ENCODE measurements at regions not wholly inside any gene's neighbourhood (a gene's known extent, or its start where the extent isn't known, plus 50 kb on each side); places are given as distances from the start of the nearest gene placed in this dataset.

DNA sequence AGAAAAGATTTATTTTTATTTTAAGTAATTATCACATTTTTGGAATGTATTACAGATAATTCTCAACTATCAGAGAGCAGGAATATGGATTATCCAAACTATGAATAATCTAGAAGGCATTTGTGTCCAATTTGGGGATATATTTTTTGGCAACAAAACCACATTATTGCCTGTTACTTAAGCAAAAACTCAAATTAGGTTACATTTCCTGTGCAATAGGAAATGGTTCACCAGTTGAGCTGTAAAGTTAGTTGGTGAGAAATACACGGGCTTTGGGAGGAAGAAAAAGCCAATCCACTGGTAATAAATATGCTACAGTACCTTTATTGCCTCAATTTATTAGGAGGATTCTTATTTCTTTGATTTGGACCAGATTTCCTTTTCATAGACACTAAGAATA is 1075.2 kb downstream of the PCDH9 start:
- TF ChIP-seq, protein P1, sequence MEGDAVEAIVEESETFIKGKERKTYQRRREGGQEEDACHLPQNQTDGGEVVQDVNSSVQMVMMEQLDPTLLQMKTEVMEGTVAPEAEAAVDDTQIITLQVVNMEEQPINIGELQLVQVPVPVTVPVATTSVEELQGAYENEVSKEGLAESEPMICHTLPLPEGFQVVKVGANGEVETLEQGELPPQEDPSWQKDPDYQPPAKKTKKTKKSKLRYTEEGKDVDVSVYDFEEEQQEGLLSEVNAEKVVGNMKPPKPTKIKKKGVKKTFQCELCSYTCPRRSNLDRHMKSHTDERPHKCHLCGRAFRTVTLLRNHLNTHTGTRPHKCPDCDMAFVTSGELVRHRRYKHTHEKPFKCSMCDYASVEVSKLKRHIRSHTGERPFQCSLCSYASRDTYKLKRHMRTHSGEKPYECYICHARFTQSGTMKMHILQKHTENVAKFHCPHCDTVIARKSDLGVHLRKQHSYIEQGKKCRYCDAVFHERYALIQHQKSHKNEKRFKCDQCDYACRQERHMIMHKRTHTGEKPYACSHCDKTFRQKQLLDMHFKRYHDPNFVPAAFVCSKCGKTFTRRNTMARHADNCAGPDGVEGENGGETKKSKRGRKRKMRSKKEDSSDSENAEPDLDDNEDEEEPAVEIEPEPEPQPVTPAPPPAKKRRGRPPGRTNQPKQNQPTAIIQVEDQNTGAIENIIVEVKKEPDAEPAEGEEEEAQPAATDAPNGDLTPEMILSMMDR (IDR thresholded peaks at IDR 0.05) = no peak
- TF ChIP-seq POLR2A (IDR thresholded peaks at IDR 0.05) (no peak), EP300 (IDR thresholded peaks at IDR 0.05) (no peak)

Measured in ovary (tissue), 3 donors.